ENCODE measurements at regions not wholly inside any gene's neighbourhood (a gene's known extent, or its start where the extent isn't known, plus 50 kb on each side); places are given as distances from the start of the nearest gene placed in this dataset.

- ChIA-PET POLR2A (ENCODE audit: unreplicated experiment) (no interaction called here), CTCF (no interaction called here)
- Histone ChIP-seq H2BK20ac (ENCODE audit: low read depth, low read length) (no peak overlapping the region), H3K56ac (ENCODE audit: extremely low read depth, insufficient read depth, low read length) (0 out of 2 replicates have a peak overlapping the region, but pooled peaks have one; percentile 1), H3K9ac (ENCODE audit: low read depth, low read length) (no peak overlapping the region), H3K9me1 (ENCODE audit: insufficient read depth, low read length) (no peaks in the 10 kb centered on the region), H3K4me1 (ENCODE audit: control insufficient read depth, insufficient read depth, low read length) (no peaks in the 10 kb centered on the region), H3K14ac (replicated peaks; ENCODE audit: low read depth, low read length) (no peak overlapping the region), H4K5ac (ENCODE audit: low read depth, low read length) (no peak overlapping the region), H2AFZ (replicated peaks; ENCODE audit: low read length, poor library complexity) (no peak overlapping the region), H2AK5ac (ENCODE audit: low read depth, low read length) (no peak overlapping the region), H2AK9ac (replicated peaks; ENCODE audit: low read depth, low read length, poor library complexity) (no peak overlapping the region), H3K4me3 (ENCODE audit: insufficient read depth, low read depth, low read length) (no peak overlapping the region), H3K36me3 (ENCODE audit: control insufficient read depth, insufficient read depth, low read length) (no peaks in the 10 kb centered on the region), H3K4ac (ENCODE audit: low read depth, low read length) (no peak overlapping the region), H3K18ac (ENCODE audit: low read depth, low read length) (no peak overlapping the region), H3K4me2 (ENCODE audit: low read depth, low read length) (no peak overlapping the region), H2BK120ac (ENCODE audit: low read depth, low read length) (no peak overlapping the region), H4K91ac (ENCODE audit: insufficient read depth, low read depth, low read length) (no peak overlapping the region), H3K23ac (ENCODE audit: low read depth, low read length) (no peak overlapping the region), H3K79me1 (ENCODE audit: low read depth in 1 of 2, low read length in 2 of 2) (no peaks in the 10 kb centered on the region), H3K9me3 (ENCODE audit: control insufficient read depth, insufficient read depth, low read length) (no peaks in the 10 kb centered on the region), H4K8ac (ENCODE audit: low read depth in 2 of 2, low read length in 2 of 2) (no peak overlapping the region), H3K27me3 (ENCODE audit: control insufficient read depth, insufficient read depth, low read length) (peaks cover 4% of the 10 kb centered on the region), H3K27ac (ENCODE audit: insufficient read depth, low read length) (no peak overlapping the region), H4K20me1 (ENCODE audit: insufficient read depth, low read length) (no peaks in the 10 kb centered on the region), H2BK15ac (ENCODE audit: low read depth, low read length) (no peak overlapping the region), H2BK5ac (ENCODE audit: low read depth, low read length, poor library complexity, severe bottlenecking) (no peak overlapping the region)
- in situ Hi-C loops (cut with MboI; ENCODE audit: low sequenced_read_pairs): no loop called here
- no TSS peak for BruUV-seq (replicated peaks)
- TF ChIP-seq RAD21 (IDR thresholded peaks at IDR 0.05; ENCODE audit: low read length) (no peak), NFE2L2 (IDR thresholded peaks at IDR 0.05; ENCODE audit: low read depth, low read length) (no peak), USF2 (IDR thresholded peaks at IDR 0.05; ENCODE audit: low read depth, low read length) (no peak), RCOR1 (IDR thresholded peaks at IDR 0.05; ENCODE audit: insufficient replicate concordance, low read length) (no peak), ELK1 (IDR thresholded peaks at IDR 0.05; ENCODE audit: borderline replicate concordance, low read depth, low read length) (no peak), MAFK (IDR thresholded peaks at IDR 0.05; ENCODE audit: low read depth, low read length) (no peak), MAZ (IDR thresholded peaks at IDR 0.05; ENCODE audit: borderline replicate concordance, low read depth, low read length) (no peak), CHD1 (IDR thresholded peaks at IDR 0.05; ENCODE audit: low read depth, low read length) (no peak), CTCF (conservative IDR thresholded peaks at IDR 0.05; ENCODE audit: low read depth, low read length) (no peak), FOS (IDR thresholded peaks at IDR 0.05; ENCODE audit: low read depth, low read length) (no peak), RFX5 (IDR thresholded peaks at IDR 0.05; ENCODE audit: low read depth, low read length) (no peak), POLR2A (IDR thresholded peaks at IDR 0.05; ENCODE audit: low read depth, low read length) (no peak), SMC3 (IDR thresholded peaks at IDR 0.05; ENCODE audit: low read depth, low read length) (no peak)
- DNase-seq (no peak), ATAC-seq (ENCODE audit: low read depth) (no peak)
- intact Hi-C loops (cut with micrococcal nuclease): no loop called here
- dilution Hi-C loops (cut with HindIII; ENCODE audit: low sequenced_read_pairs, unreplicated experiment): no loop called here
- WGBS, 2 experiments (ENCODE audit: extremely low coverage in 2 of 2, insufficient read length in 1 of 2): no CpG with 5 or more reads among the region's 2 CpGs
Measured at GRCh38 chr12:46064548-46064947, 74.2 kb upstream of the SCAF11 start.
